H1 (cell line): ENCODE measurements at regions not wholly inside any gene's neighbourhood (a gene's known extent, or its start where the extent isn't known, plus 50 kb on each side); places are given as distances from the start of the nearest gene placed in this dataset.

Experiments used
- CTCF ChIA-PET: fragments of 300-600 bp; sonication (Branson Sonifier 250); formaldehyde crosslinking; loops from one replicate; lab custom pipeline; 2021; ENCODE audit not compliant: partially characterized antibody; lab: Charles Lee
- POLR2A ChIA-PET: fragments of 300-600 bp; sonication (Branson Sonifier 250); formaldehyde crosslinking; loops from one replicate; lab custom pipeline; 2021; ENCODE audit warnings: inconsistent platforms; ENCODE audit not compliant: partially characterized antibody; lab: Charles Lee
- DNase-seq, 2 experiments: peaks; one replicate each; pipeline versions ENCODE4 v3.0.0 to v3.0.0-alpha.2; 2010 to 2022; ENCODE audit warnings: low spot score in 2 of 2, low read depth in 1 of 2, mixed read lengths in 1 of 2
- FAIRE-seq: peaks from 2 replicates; lab custom pipeline; 2011; peaks lifted over from hg19 to GRCh38; lab: Jason Lieb, UNC
- H2AFZ ChIP-seq: 2 replicates; pipeline ENCODE4 v1.8.1; 2012; ENCODE audit warnings: low read length, inconsistent platforms
- H2AK5ac ChIP-seq: 2 replicates; pipeline ENCODE4 v1.6.1; 2013; ENCODE audit warnings: low read depth, low read length
- H2BK120ac ChIP-seq: replicated peaks from 2 replicates; pipeline ENCODE3; 2013; ENCODE audit warnings: low read depth, low read length, inconsistent platforms
- H2BK12ac ChIP-seq: 2 replicates; pipeline ENCODE4 v1.6.1; 2013; ENCODE audit warnings: low read depth, low read length
- H2BK15ac ChIP-seq: 2 replicates; pipeline ENCODE4 v1.6.1; 2013; ENCODE audit warnings: low read length
- H2BK20ac ChIP-seq: 2 replicates; pipeline ENCODE4 v1.6.1; 2013; ENCODE audit warnings: low read length
- H2BK5ac ChIP-seq: 2 replicates; pipeline ENCODE4 v1.6.1; 2013; ENCODE audit warnings: low read depth, low read length
- H3K14ac ChIP-seq: 2 replicates; pipeline ENCODE4 v1.6.1; 2013; ENCODE audit warnings: inconsistent platforms; ENCODE audit not compliant: insufficient read length
- H3K18ac ChIP-seq: 2 replicates; pipeline ENCODE4 v1.6.1; 2013; ENCODE audit warnings: low read length; ENCODE audit errors: extremely low read depth
- H3K23ac ChIP-seq: 2 replicates; pipeline ENCODE4 v1.6.1; 2013; ENCODE audit warnings: inconsistent platforms; ENCODE audit not compliant: insufficient read length
- H3K23me2 ChIP-seq: 2 replicates; pipeline ENCODE4 v1.6.1; 2013; ENCODE audit warnings: low read depth, low read length
- H3K27ac ChIP-seq: 2 replicates; pipeline ENCODE4 v1.6.1; 2011; ENCODE audit warnings: low read depth, low read length, inconsistent platforms
- H3K27me3 ChIP-seq, 4 experiments: replicated peaks in 1 of 4; 1 replicate in 1 of 4; 2 replicates in 3 of 4; pipeline versions ENCODE4 v1.6.1 to v1.8.1; 2011 to 2013; ENCODE audit warnings: low read length in 3 of 4, mild to moderate bottlenecking in 3 of 4, inconsistent platforms in 2 of 4, mixed read lengths in 2 of 4, moderate library complexity in 1 of 4; ENCODE audit not compliant: control insufficient read depth in 3 of 4, insufficient read depth in 3 of 4; ENCODE audit errors: extremely low read depth in 1 of 4
- H3K36me3 ChIP-seq, 4 experiments: 2 replicates each; pipeline versions ENCODE4 v1.6.1 to v1.8.1; 2011 to 2013; ENCODE audit warnings: mild to moderate bottlenecking in 4 of 4, low read length in 3 of 4, moderate library complexity in 2 of 4, control low read depth in 1 of 4, inconsistent platforms in 1 of 4; ENCODE audit not compliant: insufficient read depth in 4 of 4, control insufficient read depth in 2 of 4
- H3K4ac ChIP-seq: replicated peaks from 2 replicates; pipeline ENCODE3; 2013; ENCODE audit warnings: low read length, low read depth, mixed read lengths, inconsistent platforms; ENCODE audit not compliant: insufficient read length
- H3K4me1 ChIP-seq, 4 experiments: replicated peaks in 1 of 4; 1 replicate in 1 of 4; 2 replicates in 3 of 4; pipeline versions ENCODE4 v1.6.1 to v1.8.1; 2011 to 2013; ENCODE audit warnings: low read length in 3 of 4, inconsistent platforms in 2 of 4, mixed read lengths in 1 of 4; ENCODE audit not compliant: insufficient read depth in 4 of 4, control insufficient read depth in 3 of 4
- H3K4me2 ChIP-seq, 2 experiments: 2 replicates each; pipeline versions ENCODE4 v1.6.1 to v1.8.1; 2011 to 2013; ENCODE audit warnings: low read depth in 2 of 2, low read length in 2 of 2, control low read depth in 1 of 2, inconsistent platforms in 1 of 2, mild to moderate bottlenecking in 1 of 2; ENCODE audit not compliant: insufficient read depth in 1 of 2
- H3K4me3 ChIP-seq, 4 experiments: fragments of 200-600, 300-600 bp in 1 of 4; sonication (generic), shearing (Covaris generic), sonication (Bioruptor Twin) in 1 of 4; 2 replicates each; pipeline versions ENCODE4 v1.5.1 to v1.8.1; 2011 to 2016; ENCODE audit warnings: low read length in 4 of 4, low read depth in 3 of 4, control low read depth in 2 of 4, inconsistent platforms in 2 of 4, mild to moderate bottlenecking in 2 of 4, mixed read lengths in 1 of 4, moderate library complexity in 1 of 4; ENCODE audit not compliant: insufficient read depth in 2 of 4; ENCODE audit errors: extremely low read depth in 1 of 4
- H3K56ac ChIP-seq: replicated peaks from 2 replicates; pipeline ENCODE3; 2013; ENCODE audit warnings: low read depth, mild to moderate bottlenecking, mixed read lengths, low read length, inconsistent platforms; ENCODE audit not compliant: insufficient read length
- H3K79me1 ChIP-seq: 2 replicates; pipeline ENCODE4 v1.6.1; 2013; ENCODE audit warnings: low read depth, low read length, control low read depth
- H3K79me2 ChIP-seq, 2 experiments: 2 replicates each; pipeline versions ENCODE4 v1.6.1 to v1.8.1; 2012 to 2013; ENCODE audit warnings: low read length in 2 of 2, mild to moderate bottlenecking in 2 of 2, inconsistent platforms in 1 of 2; ENCODE audit not compliant: insufficient read depth in 2 of 2, control insufficient read depth in 1 of 2
- H3K9ac ChIP-seq, 4 experiments: replicated peaks in 1 of 4; 1 replicate in 1 of 4; 2 replicates in 3 of 4; pipeline versions ENCODE4 v1.6.1 to v1.8.1; 2011 to 2013; ENCODE audit warnings: low read depth in 3 of 4, low read length in 3 of 4, control low read depth in 2 of 4, mild to moderate bottlenecking in 2 of 4, moderate library complexity in 2 of 4, inconsistent platforms in 1 of 4; ENCODE audit errors: extremely low read depth in 1 of 4
- H3K9me3 ChIP-seq, 2 experiments: 2 replicates each; pipeline versions ENCODE4 v1.6.1 to v1.8.1; 2012 to 2013; ENCODE audit warnings: mild to moderate bottlenecking in 2 of 2, moderate library complexity in 2 of 2, control low read depth in 1 of 2, inconsistent platforms in 1 of 2, low read depth in 1 of 2, low read length in 1 of 2, mixed read lengths in 1 of 2; ENCODE audit not compliant: insufficient read depth in 2 of 2
- H4K20me1 ChIP-seq, 2 experiments: replicated peaks in 1 of 2; 2 replicates each; pipeline versions ENCODE3 to v1.8.1; 2011 to 2013; ENCODE audit warnings: inconsistent platforms in 2 of 2, low read length in 2 of 2, mild to moderate bottlenecking in 1 of 2; ENCODE audit not compliant: insufficient read depth in 2 of 2, control insufficient read depth in 1 of 2
- H4K5ac ChIP-seq: 2 replicates; pipeline ENCODE4 v1.6.1; 2013; ENCODE audit warnings: low read length, low read depth, mixed read lengths, inconsistent platforms; ENCODE audit not compliant: insufficient read length
- H4K8ac ChIP-seq: 2 replicates; pipeline ENCODE4 v1.8.0; 2013; ENCODE audit warnings: mild to moderate bottlenecking, moderate library complexity, low read length, inconsistent platforms; ENCODE audit not compliant: insufficient read depth; ENCODE audit errors: extremely low read depth
- H4K91ac ChIP-seq: replicated peaks from 2 replicates; pipeline ENCODE3; 2013; ENCODE audit warnings: low read length, mixed read lengths, inconsistent platforms; ENCODE audit not compliant: insufficient read length
- ASH2L ChIP-seq: fragments of 200-600, 300-600 bp; sonication (generic); IDR thresholded peaks from one replicate; pipeline ENCODE4 v1.7.1; 2017; ENCODE audit warnings: low read length
- USF2 ChIP-seq: IDR thresholded peaks from 2 replicates; pipeline ENCODE4 v1.6.1; 2011; ENCODE audit warnings: low read length, improper control_type of control experiment
- WGBS, 2 experiments: shearing (Covaris generic) in 1 of 2; methylation state at CpG; one replicate each; pipeline versions ENCODE4 v1.1.6 to v1.1.7; 2013 to 2015; ENCODE audit warnings: low lambda C conversion rate in 2 of 2, mixed read lengths in 2 of 2, inconsistent platforms in 1 of 2, low coverage in 1 of 2, missing lambda C conversion rate in 1 of 2; ENCODE audit not compliant: insufficient replicate concordance in 2 of 2, insufficient coverage in 1 of 2, insufficient read length in 1 of 2; ENCODE audit errors: extremely low coverage in 1 of 2, missing lambda C conversion rate in 1 of 2; 5-methylcytosine and 5-hydroxymethylcytosine counted together

- no peaks in the 10 kb centered on the region for H3K36me3 ChIP-seq
- TF ChIP-seq ASH2L (no peak), USF2 (0 out of 2 replicates have a peak, but pooled peaks have one; percentile 29)
- TF ChIP-seq, all 59 proteins: peak for 1
- Histone ChIP-seq H3K9me3 (no peaks in the 10 kb centered on the region), H2AK5ac (no peak overlapping the region), H2AFZ (peak overlapping the region; percentile 66; the same call in 1 of the 2 replicates), H2BK120ac (no peak overlapping the region), H3K79me1 (no peaks in the 10 kb centered on the region), H3K27me3 (no peaks in the 10 kb centered on the region), H3K4me2 (no peak overlapping the region), H3K9ac (no peak overlapping the region), H4K91ac (no peak overlapping the region), H3K4ac (no peak overlapping the region), H3K4me3 (no peak overlapping the region), H3K4me1 (peaks cover 0 to 3% (median 0%) of the 10 kb centered on the region in 4 experiments; a peak in 2 of 7 replicates), H3K23ac (no peak overlapping the region), H2BK15ac (no peak overlapping the region), H2BK5ac (no peak overlapping the region), H4K20me1 (no peaks in the 10 kb centered on the region), H3K56ac (no peak overlapping the region), H3K27ac (no peak overlapping the region), H2BK12ac (no peak overlapping the region), H2BK20ac (no peak overlapping the region), H4K5ac (no peak overlapping the region), H3K23me2 (no peaks in the 10 kb centered on the region), H3K14ac (no peak overlapping the region), H3K79me2 (no peaks in the 10 kb centered on the region), H3K18ac (no peak overlapping the region), H4K8ac (no peak overlapping the region)
- no peak for DNase-seq
- POLR2A ChIA-PET, result no interaction called here
- CTCF ChIA-PET, result interaction anchor here (1.0 kb wide), 1 partner anchor 244 kb away, joined by 3 read pairs; no protein-coding TSS in a partner anchor
- no peak for FAIRE-seq
- 92% methylated on average over 6 of the region's 6 CpGs; no CpG with 5 or more reads in 1 of the 2 experiments for WGBS, 2 experiments
Observed at GRCh38 chr14:94677747-94678146, 65.6 kb downstream of the SERPINA3 start.
